GM12878 (cell line): ENCODE measurements at regions not wholly inside any gene's neighbourhood (a gene's known extent, or its start where the extent isn't known, plus 50 kb on each side); places are given as distances from the start of the nearest gene placed in this dataset.

ENCODE experiments used
- BRCA1 ChIP-seq: IDR thresholded peaks from 2 replicates; pipeline ENCODE4 v1.6.1; 2011; ENCODE audit warnings: low read depth, low read length, improper control_type of control experiment
- EZH2 ChIP-seq: IDR thresholded peaks from 2 replicates; pipeline ENCODE4 v1.6.1; 2012; ENCODE audit warnings: low read depth, mild to moderate bottlenecking, control low read depth, inconsistent platforms, low read length, borderline replicate concordance; ENCODE audit not compliant: control insufficient read depth
- FOXK2 ChIP-seq: fragments of 450-650 bp; IDR thresholded peaks from 2 replicates; pipeline ENCODE4 v1.6.1; 2017; ENCODE audit warnings: mild to moderate bottlenecking, moderate library complexity
- JUND ChIP-seq: IDR thresholded peaks from 2 replicates; pipeline ENCODE4 v1.6.1; 2012; ENCODE audit warnings: low read depth, mild to moderate bottlenecking, low read length, improper control_type of control experiment, moderate library complexity
- POLR2A ChIP-seq: IDR thresholded peaks from 2 replicates; pipeline ENCODE4 v1.6.1; 2011; ENCODE audit warnings: low read depth, mild to moderate bottlenecking, low read length
- RAD21 ChIP-seq: IDR thresholded peaks from 2 replicates; pipeline ENCODE4 v1.6.1; 2011; ENCODE audit warnings: mild to moderate bottlenecking, low read depth, low read length, moderate library complexity; ENCODE audit not compliant: insufficient read depth
- TCF3 ChIP-seq: IDR thresholded peaks from 2 replicates; pipeline ENCODE4 v1.6.1; 2012; ENCODE audit warnings: low read depth, mild to moderate bottlenecking, low read length, borderline replicate concordance; ENCODE audit not compliant: insufficient read depth
- TF ChIP-seq, protein P1 (sequence below): fragments of 450-650 bp; IDR thresholded peaks from 2 replicates; pipeline ENCODE4 v1.6.1; 2017; ENCODE audit warnings: antibody characterized with exemption, mild to moderate bottlenecking, moderate library complexity
- TF ChIP-seq, protein P2 (sequence below): fragments of 450-650 bp; formaldehyde crosslinking; IDR thresholded peaks from 2 replicates; pipeline ENCODE4 v1.4.0; 2022; ENCODE audit warnings: mild to moderate bottlenecking, moderate library complexity
- TF ChIP-seq, protein P3 (sequence below), 3 experiments: IDR thresholded peaks in 2 of 3; conservative IDR thresholded peaks in 1 of 3; 2 replicates each; pipeline ENCODE4 v1.5.1; 2011; ENCODE audit warnings: low read depth in 3 of 3, low read length in 3 of 3, mild to moderate bottlenecking in 3 of 3, control low read depth in 2 of 3, moderate library complexity in 2 of 3, inconsistent platforms in 1 of 3, mixed read lengths in 1 of 3; ENCODE audit not compliant: control insufficient read depth in 2 of 3, insufficient read depth in 1 of 3; ENCODE audit errors: extremely low read depth in 1 of 3
- TF ChIP-seq, protein P4 (sequence below): IDR thresholded peaks from 2 replicates; pipeline ENCODE4 v1.6.1; 2012; ENCODE audit warnings: improper control_type of control experiment, low read depth, low read length; ENCODE audit not compliant: insufficient replicate concordance
- TF ChIP-seq, protein P5 (sequence below): IDR thresholded peaks from 2 replicates; pipeline ENCODE4 v1.6.1; 2012; ENCODE audit warnings: mild to moderate bottlenecking, low read depth, low read length

DNA sequence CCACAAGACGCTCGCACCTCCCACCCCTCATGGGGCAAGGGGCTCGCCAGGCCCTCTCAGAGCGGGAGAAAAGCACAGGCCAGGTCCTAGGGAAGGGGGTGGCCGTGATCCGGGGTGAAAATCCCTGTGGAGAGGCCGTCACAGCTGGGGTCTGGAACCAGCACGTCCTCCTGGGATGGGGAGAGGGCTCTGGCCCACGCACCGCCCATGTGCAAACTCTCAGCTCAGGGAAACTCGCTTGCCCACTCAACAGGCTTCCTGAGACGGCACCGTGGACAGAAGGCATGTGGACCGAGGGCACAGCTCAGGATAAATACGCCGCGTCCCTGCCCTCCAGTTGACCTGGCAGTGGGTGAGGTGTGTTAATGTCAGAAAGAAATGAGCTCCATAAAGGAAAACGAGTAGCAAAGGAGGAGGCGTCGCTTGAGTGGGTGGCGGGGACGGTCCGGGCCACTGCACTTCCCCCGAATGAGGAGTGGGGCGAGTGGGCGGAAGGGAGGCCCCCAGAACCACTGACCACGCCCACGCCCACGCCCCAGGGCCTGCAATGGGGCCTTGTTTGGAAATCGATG is 57.6 kb upstream of the GALNT9 start:
- TF ChIP-seq, protein P1, sequence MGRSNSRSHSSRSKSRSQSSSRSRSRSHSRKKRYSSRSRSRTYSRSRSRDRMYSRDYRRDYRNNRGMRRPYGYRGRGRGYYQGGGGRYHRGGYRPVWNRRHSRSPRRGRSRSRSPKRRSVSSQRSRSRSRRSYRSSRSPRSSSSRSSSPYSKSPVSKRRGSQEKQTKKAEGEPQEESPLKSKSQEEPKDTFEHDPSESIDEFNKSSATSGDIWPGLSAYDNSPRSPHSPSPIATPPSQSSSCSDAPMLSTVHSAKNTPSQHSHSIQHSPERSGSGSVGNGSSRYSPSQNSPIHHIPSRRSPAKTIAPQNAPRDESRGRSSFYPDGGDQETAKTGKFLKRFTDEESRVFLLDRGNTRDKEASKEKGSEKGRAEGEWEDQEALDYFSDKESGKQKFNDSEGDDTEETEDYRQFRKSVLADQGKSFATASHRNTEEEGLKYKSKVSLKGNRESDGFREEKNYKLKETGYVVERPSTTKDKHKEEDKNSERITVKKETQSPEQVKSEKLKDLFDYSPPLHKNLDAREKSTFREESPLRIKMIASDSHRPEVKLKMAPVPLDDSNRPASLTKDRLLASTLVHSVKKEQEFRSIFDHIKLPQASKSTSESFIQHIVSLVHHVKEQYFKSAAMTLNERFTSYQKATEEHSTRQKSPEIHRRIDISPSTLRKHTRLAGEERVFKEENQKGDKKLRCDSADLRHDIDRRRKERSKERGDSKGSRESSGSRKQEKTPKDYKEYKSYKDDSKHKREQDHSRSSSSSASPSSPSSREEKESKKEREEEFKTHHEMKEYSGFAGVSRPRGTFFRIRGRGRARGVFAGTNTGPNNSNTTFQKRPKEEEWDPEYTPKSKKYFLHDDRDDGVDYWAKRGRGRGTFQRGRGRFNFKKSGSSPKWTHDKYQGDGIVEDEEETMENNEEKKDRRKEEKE, result no peak
- TF ChIP-seq FOXK2 (no peak), TCF3 (no peak), BRCA1 (no peak), EZH2 (no peak), POLR2A (no peak), JUND (no peak), RAD21 (no peak)
- TF ChIP-seq, protein P2, sequence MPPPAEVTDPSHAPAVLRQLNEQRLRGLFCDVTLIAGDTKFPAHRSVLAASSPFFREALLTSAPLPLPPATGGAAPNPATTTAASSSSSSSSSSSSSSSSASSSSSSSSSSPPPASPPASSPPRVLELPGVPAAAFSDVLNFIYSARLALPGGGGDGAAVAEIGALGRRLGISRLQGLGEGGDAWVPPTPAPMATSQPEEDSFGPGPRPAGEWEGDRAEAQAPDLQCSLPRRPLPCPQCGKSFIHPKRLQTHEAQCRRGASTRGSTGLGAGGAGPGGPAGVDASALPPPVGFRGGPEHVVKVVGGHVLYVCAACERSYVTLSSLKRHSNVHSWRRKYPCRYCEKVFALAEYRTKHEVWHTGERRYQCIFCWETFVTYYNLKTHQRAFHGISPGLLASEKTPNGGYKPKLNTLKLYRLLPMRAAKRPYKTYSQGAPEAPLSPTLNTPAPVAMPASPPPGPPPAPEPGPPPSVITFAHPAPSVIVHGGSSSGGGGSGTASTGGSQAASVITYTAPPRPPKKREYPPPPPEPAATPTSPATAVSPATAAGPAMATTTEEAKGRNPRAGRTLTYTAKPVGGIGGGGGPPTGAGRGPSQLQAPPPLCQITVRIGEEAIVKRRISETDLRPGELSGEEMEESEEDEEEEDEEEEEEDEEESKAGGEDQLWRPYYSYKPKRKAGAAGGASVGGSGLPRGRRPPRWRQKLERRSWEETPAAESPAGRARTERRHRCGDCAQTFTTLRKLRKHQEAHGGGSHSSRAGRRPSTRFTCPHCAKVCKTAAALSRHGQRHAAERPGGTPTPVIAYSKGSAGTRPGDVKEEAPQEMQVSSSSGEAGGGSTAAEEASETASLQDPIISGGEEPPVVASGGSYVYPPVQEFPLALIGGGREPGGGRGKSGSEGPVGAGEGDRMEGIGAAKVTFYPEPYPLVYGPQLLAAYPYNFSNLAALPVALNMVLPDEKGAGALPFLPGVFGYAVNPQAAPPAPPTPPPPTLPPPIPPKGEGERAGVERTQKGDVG (CRISPR knock-in tag), result no peak
- TF ChIP-seq, protein P3, sequence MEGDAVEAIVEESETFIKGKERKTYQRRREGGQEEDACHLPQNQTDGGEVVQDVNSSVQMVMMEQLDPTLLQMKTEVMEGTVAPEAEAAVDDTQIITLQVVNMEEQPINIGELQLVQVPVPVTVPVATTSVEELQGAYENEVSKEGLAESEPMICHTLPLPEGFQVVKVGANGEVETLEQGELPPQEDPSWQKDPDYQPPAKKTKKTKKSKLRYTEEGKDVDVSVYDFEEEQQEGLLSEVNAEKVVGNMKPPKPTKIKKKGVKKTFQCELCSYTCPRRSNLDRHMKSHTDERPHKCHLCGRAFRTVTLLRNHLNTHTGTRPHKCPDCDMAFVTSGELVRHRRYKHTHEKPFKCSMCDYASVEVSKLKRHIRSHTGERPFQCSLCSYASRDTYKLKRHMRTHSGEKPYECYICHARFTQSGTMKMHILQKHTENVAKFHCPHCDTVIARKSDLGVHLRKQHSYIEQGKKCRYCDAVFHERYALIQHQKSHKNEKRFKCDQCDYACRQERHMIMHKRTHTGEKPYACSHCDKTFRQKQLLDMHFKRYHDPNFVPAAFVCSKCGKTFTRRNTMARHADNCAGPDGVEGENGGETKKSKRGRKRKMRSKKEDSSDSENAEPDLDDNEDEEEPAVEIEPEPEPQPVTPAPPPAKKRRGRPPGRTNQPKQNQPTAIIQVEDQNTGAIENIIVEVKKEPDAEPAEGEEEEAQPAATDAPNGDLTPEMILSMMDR (IDR thresholded peaks at IDR 0.05 in 2 of 3, conservative IDR thresholded peaks at IDR 0.05 in 1 of 3; ENCODE audit: control insufficient read depth in 2 of 3, extremely low read depth in 1 of 3, insufficient read depth in 1 of 3, low read depth in 3 of 3, low read length in 3 of 3), result no peak
- TF ChIP-seq, protein P4, sequence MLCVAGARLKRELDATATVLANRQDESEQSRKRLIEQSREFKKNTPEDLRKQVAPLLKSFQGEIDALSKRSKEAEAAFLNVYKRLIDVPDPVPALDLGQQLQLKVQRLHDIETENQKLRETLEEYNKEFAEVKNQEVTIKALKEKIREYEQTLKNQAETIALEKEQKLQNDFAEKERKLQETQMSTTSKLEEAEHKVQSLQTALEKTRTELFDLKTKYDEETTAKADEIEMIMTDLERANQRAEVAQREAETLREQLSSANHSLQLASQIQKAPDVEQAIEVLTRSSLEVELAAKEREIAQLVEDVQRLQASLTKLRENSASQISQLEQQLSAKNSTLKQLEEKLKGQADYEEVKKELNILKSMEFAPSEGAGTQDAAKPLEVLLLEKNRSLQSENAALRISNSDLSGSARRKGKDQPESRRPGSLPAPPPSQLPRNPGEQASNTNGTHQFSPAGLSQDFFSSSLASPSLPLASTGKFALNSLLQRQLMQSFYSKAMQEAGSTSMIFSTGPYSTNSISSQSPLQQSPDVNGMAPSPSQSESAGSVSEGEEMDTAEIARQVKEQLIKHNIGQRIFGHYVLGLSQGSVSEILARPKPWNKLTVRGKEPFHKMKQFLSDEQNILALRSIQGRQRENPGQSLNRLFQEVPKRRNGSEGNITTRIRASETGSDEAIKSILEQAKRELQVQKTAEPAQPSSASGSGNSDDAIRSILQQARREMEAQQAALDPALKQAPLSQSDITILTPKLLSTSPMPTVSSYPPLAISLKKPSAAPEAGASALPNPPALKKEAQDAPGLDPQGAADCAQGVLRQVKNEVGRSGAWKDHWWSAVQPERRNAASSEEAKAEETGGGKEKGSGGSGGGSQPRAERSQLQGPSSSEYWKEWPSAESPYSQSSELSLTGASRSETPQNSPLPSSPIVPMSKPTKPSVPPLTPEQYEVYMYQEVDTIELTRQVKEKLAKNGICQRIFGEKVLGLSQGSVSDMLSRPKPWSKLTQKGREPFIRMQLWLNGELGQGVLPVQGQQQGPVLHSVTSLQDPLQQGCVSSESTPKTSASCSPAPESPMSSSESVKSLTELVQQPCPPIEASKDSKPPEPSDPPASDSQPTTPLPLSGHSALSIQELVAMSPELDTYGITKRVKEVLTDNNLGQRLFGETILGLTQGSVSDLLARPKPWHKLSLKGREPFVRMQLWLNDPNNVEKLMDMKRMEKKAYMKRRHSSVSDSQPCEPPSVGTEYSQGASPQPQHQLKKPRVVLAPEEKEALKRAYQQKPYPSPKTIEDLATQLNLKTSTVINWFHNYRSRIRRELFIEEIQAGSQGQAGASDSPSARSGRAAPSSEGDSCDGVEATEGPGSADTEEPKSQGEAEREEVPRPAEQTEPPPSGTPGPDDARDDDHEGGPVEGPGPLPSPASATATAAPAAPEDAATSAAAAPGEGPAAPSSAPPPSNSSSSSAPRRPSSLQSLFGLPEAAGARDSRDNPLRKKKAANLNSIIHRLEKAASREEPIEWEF, result no peak
- TF ChIP-seq, protein P5, sequence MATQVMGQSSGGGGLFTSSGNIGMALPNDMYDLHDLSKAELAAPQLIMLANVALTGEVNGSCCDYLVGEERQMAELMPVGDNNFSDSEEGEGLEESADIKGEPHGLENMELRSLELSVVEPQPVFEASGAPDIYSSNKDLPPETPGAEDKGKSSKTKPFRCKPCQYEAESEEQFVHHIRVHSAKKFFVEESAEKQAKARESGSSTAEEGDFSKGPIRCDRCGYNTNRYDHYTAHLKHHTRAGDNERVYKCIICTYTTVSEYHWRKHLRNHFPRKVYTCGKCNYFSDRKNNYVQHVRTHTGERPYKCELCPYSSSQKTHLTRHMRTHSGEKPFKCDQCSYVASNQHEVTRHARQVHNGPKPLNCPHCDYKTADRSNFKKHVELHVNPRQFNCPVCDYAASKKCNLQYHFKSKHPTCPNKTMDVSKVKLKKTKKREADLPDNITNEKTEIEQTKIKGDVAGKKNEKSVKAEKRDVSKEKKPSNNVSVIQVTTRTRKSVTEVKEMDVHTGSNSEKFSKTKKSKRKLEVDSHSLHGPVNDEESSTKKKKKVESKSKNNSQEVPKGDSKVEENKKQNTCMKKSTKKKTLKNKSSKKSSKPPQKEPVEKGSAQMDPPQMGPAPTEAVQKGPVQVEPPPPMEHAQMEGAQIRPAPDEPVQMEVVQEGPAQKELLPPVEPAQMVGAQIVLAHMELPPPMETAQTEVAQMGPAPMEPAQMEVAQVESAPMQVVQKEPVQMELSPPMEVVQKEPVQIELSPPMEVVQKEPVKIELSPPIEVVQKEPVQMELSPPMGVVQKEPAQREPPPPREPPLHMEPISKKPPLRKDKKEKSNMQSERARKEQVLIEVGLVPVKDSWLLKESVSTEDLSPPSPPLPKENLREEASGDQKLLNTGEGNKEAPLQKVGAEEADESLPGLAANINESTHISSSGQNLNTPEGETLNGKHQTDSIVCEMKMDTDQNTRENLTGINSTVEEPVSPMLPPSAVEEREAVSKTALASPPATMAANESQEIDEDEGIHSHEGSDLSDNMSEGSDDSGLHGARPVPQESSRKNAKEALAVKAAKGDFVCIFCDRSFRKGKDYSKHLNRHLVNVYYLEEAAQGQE, result no peak
